Nephron progenitor cell (in vitro differentiated cells): ENCODE measurements at regions not wholly inside any gene's neighbourhood (a gene's known extent, or its start where the extent isn't known, plus 50 kb on each side); places are given as distances from the start of the nearest gene placed in this dataset.
"Not testable (repeated sequence)": the region's sequence is repeated elsewhere in the genome, so short reads cannot be mapped to it uniquely, and the experiment has no call there.

Source experiments
- DNase-seq: peaks from one replicate; pipeline ENCODE4 v3.0.0; 2021
- H3K27ac Mint-ChIP-seq: 2 replicates; pipeline ENCODE4 v1.8.0; 2021; ENCODE audit warnings: mild to moderate bottlenecking, moderate library complexity, mixed read lengths
- H3K27me3 Mint-ChIP-seq: 2 replicates; pipeline ENCODE4 v1.8.0; 2021; ENCODE audit warnings: mild to moderate bottlenecking, low read depth, mixed read lengths; ENCODE audit not compliant: poor library complexity
- H3K36me3 Mint-ChIP-seq: 2 replicates; pipeline ENCODE4 v1.8.0; 2021; ENCODE audit warnings: low read depth, mixed read lengths
- H3K4me1 Mint-ChIP-seq: 2 replicates; pipeline ENCODE4 v1.8.0; 2021; ENCODE audit warnings: mixed read lengths
- H3K4me3 Mint-ChIP-seq: 2 replicates; pipeline ENCODE4 v1.8.0; 2021; ENCODE audit warnings: mild to moderate bottlenecking, moderate library complexity, mixed read lengths
- H3K9me3 Mint-ChIP-seq: 2 replicates; pipeline ENCODE4 v1.8.0; 2021; ENCODE audit warnings: mild to moderate bottlenecking, moderate library complexity, mixed read lengths
- TF ChIP-seq, protein P1 (sequence below): fragments of 200-600 bp; sonication (generic); IDR thresholded peaks from 2 replicates; pipeline ENCODE4 v1.5.0; 2021; ENCODE audit warnings: antibody characterized with exemption

DNA sequence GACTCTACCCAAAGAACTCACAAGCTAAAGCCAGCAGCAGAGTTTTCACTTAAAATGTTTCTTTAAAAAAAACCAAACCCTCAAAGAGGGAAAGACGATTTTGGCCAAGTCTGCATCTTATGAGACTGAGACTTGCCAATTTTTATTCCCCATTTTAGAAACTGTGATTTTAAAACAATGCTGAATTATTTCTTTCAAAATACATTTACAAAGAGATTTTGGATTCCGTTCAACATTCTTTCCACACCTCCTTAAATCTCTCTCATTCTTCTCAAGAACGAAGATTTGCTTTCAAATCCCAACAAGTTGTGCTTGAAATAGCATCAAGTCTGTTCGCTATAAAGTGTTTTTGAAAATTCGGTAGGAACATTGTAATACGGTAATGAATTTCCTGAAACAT is 133.9 kb upstream of the VANGL1 start:
- DNase-seq: no peak
- Mint-ChIP-seq H3K4me1 (peaks cover 29% of the 10 kb centered on the region), H3K27ac (no peak overlapping the region), H3K27me3 (peaks cover 3% of the 10 kb centered on the region), H3K36me3 (no peaks in the 10 kb centered on the region), H3K9me3 (peaks cover 14% of the 10 kb centered on the region), H3K4me3 (no peak overlapping the region)
- TF ChIP-seq, protein P1, sequence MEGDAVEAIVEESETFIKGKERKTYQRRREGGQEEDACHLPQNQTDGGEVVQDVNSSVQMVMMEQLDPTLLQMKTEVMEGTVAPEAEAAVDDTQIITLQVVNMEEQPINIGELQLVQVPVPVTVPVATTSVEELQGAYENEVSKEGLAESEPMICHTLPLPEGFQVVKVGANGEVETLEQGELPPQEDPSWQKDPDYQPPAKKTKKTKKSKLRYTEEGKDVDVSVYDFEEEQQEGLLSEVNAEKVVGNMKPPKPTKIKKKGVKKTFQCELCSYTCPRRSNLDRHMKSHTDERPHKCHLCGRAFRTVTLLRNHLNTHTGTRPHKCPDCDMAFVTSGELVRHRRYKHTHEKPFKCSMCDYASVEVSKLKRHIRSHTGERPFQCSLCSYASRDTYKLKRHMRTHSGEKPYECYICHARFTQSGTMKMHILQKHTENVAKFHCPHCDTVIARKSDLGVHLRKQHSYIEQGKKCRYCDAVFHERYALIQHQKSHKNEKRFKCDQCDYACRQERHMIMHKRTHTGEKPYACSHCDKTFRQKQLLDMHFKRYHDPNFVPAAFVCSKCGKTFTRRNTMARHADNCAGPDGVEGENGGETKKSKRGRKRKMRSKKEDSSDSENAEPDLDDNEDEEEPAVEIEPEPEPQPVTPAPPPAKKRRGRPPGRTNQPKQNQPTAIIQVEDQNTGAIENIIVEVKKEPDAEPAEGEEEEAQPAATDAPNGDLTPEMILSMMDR: no peak

DNA sequence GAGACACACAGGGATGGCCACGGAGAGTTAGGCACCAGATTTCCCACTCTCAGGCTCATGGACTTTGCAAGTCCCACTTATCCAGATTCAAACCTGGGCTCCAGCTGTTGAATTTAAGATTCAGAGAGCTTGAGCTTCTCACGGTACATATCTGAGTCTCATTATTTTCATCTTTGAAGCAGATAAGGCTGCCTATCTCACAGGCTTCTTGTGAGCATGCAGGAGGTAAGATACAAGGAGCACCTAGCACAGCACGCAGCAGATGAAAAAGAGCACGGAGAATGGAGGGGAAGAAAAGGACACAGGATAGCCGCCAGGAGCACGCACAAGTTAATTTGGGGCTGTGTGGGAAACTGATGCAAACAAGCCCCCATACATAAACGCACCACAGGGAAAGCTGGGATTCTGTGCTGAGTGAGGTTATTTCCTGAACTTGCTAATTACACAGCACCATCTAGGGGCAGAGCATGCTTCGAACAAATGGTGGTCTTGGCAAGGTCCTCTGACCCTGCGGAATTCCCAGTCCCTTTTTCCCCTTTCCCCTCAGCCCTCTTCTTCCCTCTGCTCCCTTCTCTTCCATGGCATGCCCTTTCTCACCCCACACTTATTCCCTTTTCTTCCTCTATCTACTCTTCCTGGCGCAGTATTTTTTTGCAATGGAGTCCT is 134.7 kb upstream of the VANGL1 start:
- H3K27me3 Mint-ChIP-seq: peaks cover 3% of the 10 kb centered on the region
- no peak overlapping the region for H3K4me3 Mint-ChIP-seq
- no peak overlapping the region for H3K27ac Mint-ChIP-seq
- H3K9me3 Mint-ChIP-seq: peaks cover 20% of the 10 kb centered on the region
- peak; percentile 20 for DNase-seq
- peaks cover 4% of the 10 kb centered on the region for H3K36me3 Mint-ChIP-seq
- TF ChIP-seq, protein P1: peak; percentile 41
- H3K4me1 Mint-ChIP-seq: peaks cover 29% of the 10 kb centered on the region

DNA sequence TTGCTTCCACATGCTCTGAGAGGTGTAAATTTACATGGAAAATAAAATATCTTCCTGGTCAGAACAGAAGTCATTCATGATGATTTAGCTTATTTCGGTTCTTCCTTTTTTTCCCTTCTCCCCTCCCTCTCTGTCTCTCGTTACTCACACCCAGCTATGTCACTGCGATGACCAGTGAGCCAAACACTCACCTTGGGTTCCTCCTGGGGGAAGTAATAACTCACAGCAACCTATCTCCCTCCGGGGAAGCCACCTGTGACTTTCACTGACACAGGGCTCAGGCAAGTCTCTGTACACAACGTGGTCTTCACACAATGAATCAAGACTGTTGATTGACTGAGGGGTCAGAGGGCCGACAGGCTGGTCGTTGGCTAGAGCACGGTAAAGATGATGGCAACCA is 135.3 kb upstream of the VANGL1 start:
- TF ChIP-seq, protein P1: no peak
- peak; percentile 10 for DNase-seq
- H3K36me3 Mint-ChIP-seq: peaks cover 4% of the 10 kb centered on the region

DNA sequence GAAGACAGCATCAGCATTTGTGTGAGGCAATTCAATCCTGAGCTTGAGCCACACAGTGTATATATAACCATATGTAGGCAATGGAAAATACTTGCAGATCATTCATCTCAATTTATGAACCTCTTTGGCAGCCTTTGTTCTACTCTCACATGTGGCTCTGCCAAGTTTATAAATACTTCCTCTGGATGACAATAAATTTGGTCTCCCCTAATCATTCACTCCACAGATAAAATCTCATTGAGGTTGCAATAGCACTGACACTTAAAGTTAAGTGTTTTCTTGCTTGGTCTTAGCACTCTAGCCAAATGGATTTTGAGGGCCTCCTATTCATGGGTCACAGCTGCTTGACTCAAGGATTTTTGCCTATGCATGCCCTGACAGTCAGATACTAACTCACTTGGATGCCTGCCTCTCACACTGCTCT is 136.6 kb upstream of the VANGL1 start:
- TF ChIP-seq, protein P1: no peak
- peaks cover 20% of the 10 kb centered on the region for H3K9me3 Mint-ChIP-seq
- peaks cover 4% of the 10 kb centered on the region for H3K36me3 Mint-ChIP-seq

More for the DNA sequence above, 135.3 kb upstream of the VANGL1 start:
- H3K27ac Mint-ChIP-seq: peak overlapping the region; percentile 18
- peaks cover 3% of the 10 kb centered on the region for H3K27me3 Mint-ChIP-seq
- peaks cover 20% of the 10 kb centered on the region for H3K9me3 Mint-ChIP-seq
- peak overlapping the region; percentile 34 for H3K4me3 Mint-ChIP-seq
- H3K4me1 Mint-ChIP-seq: peaks cover 29% of the 10 kb centered on the region

DNA sequence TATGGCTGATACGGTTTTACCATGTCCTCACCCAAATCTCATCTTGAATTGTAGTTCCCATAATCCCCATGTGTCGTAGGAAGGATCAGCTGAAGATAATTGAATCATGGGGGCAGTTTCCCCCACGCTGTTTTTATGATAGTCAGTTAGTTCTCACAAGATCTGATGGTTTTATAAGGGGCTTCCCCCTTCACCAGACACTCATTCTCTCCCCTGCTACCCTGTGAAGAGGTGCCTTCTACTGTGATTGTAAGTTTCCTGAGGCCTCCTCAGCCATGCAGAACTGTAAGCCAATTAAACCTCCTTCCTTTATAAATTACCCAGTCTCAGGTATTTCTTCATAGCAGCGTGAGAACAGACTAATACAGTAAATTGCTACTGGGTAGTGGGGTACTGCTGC is 139.6 kb upstream of the VANGL1 start:
- H3K27me3 Mint-ChIP-seq, H3K36me3 Mint-ChIP-seq, DNase-seq, H3K4me3 Mint-ChIP-seq, H3K27ac Mint-ChIP-seq: not testable (repeated sequence)
- Mint-ChIP-seq H3K9me3 (peaks cover 20% of the 10 kb centered on the region), H3K4me1 (peaks cover 38% of the 10 kb centered on the region)

More for the DNA sequence above, 136.6 kb upstream of the VANGL1 start:
- no peak for DNase-seq
- H3K4me1 Mint-ChIP-seq: peaks cover 29% of the 10 kb centered on the region
- peaks cover 3% of the 10 kb centered on the region for H3K27me3 Mint-ChIP-seq
- no peak overlapping the region for H3K4me3 Mint-ChIP-seq
- H3K27ac Mint-ChIP-seq: no peak overlapping the region

DNA sequence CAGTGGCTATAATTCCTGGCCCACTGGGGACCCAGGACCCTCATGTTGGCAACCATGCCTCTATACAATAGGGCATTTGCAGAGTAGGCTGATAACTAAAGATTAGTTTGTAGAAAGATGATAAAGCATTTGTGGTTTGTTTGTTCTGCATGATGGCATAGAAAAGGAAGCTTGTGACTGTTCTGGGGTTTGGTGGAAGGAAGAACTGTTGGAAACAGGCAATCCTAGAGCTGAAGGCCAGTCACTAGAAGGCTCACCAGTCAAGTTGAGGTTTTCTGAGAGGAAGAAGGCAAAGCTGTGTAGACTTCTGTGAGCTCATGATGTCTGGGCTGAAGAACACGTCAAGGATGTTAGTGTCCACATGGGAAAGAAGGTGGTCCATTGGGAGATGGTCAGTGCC is 140.3 kb upstream of the VANGL1 start:
- Mint-ChIP-seq H3K4me1 (peaks cover 38% of the 10 kb centered on the region), H3K27me3 (peaks cover 3% of the 10 kb centered on the region), H3K36me3 (peaks cover 4% of the 10 kb centered on the region), H3K27ac (no peak overlapping the region), H3K4me3 (no peak overlapping the region), H3K9me3 (peaks cover 20% of the 10 kb centered on the region)
- DNase-seq: no peak
- TF ChIP-seq, protein P1: no peak
